ENCODE measurements at regions not wholly inside any gene's neighbourhood (a gene's known extent, or its start where the extent isn't known, plus 50 kb on each side); places are given as distances from the start of the nearest gene placed in this dataset.

- Histone ChIP-seq H3K27me3 (ENCODE audit: control insufficient read depth, insufficient read depth, low read length) (no peaks in the 10 kb centered on the region), H3K4me1 (ENCODE audit: control insufficient read depth, insufficient read depth, low read length) (peaks cover 9% of the 10 kb centered on the region)
Measured at GRCh38 chr2:144704709-144705095, 184.8 kb upstream of the ZEB2 start.

GRCh38 chr2:144703852-144704708, 184.2 kb upstream of the ZEB2 start:
- Histone ChIP-seq H3K27me3 (ENCODE audit: control insufficient read depth, insufficient read depth, low read length) (no peaks in the 10 kb centered on the region), H3K4me1 (ENCODE audit: control insufficient read depth, insufficient read depth, low read length) (peaks cover 9% of the 10 kb centered on the region), H3K4me2 (ENCODE audit: low read length) (no peak overlapping the region), H3K9ac (ENCODE audit: low read depth, low read length) (no peak overlapping the region), H3K36me3 (ENCODE audit: insufficient read depth, low read length) (no peaks in the 10 kb centered on the region), H3K4me3 (ENCODE audit: low read length) (no peak overlapping the region), H3K9me3 (replicated peaks; ENCODE audit: low read length) (no peaks in the 10 kb centered on the region)

More at GRCh38 chr2:144704709-144705095, 184.8 kb upstream of the ZEB2 start:
- Histone ChIP-seq H3K9ac (ENCODE audit: low read depth, low read length) (no peak overlapping the region), H3K9me3 (replicated peaks; ENCODE audit: low read length) (no peaks in the 10 kb centered on the region), H3K4me3 (ENCODE audit: low read length) (no peak overlapping the region), H3K4me2 (ENCODE audit: low read length) (no peak overlapping the region), H3K36me3 (ENCODE audit: insufficient read depth, low read length) (no peaks in the 10 kb centered on the region)

- H3K9ac ChIP-seq (ENCODE audit: low read depth, low read length): no peak overlapping the region
- no peak overlapping the region for H3K4me3 ChIP-seq (ENCODE audit: low read length)
- H3K27me3 ChIP-seq (ENCODE audit: control insufficient read depth, insufficient read depth, low read length): no peaks in the 10 kb centered on the region
- peaks cover 9% of the 10 kb centered on the region for H3K4me1 ChIP-seq (ENCODE audit: control insufficient read depth, insufficient read depth, low read length)
- H3K4me2 ChIP-seq (ENCODE audit: low read length): no peak overlapping the region
- no peaks in the 10 kb centered on the region for H3K9me3 ChIP-seq (replicated peaks; ENCODE audit: low read length)
- H3K36me3 ChIP-seq (ENCODE audit: insufficient read depth, low read length): no peaks in the 10 kb centered on the region
Measured at GRCh38 chr2:144702051-144702450, 182.1 kb upstream of the ZEB2 start.

- H3K27me3 ChIP-seq (ENCODE audit: control insufficient read depth, insufficient read depth, low read length): no peaks in the 10 kb centered on the region
- H3K4me3 ChIP-seq (ENCODE audit: low read length): no peak overlapping the region
- no peaks in the 10 kb centered on the region for H3K36me3 ChIP-seq (ENCODE audit: insufficient read depth, low read length)
- H3K4me1 ChIP-seq (ENCODE audit: control insufficient read depth, insufficient read depth, low read length): peaks cover 9% of the 10 kb centered on the region
- H3K9ac ChIP-seq (ENCODE audit: low read depth, low read length): no peak overlapping the region
- H3K9me3 ChIP-seq (replicated peaks; ENCODE audit: low read length): no peaks in the 10 kb centered on the region
- H3K4me2 ChIP-seq (ENCODE audit: low read length): no peak overlapping the region
Measured at GRCh38 chr2:144701259-144701658, 181.3 kb upstream of the ZEB2 start.

GRCh38 chr2:144698156-144698555, 178.2 kb upstream of the ZEB2 start:
- H3K4me2 ChIP-seq (ENCODE audit: low read length): no peak overlapping the region
- no peaks in the 10 kb centered on the region for H3K36me3 ChIP-seq (ENCODE audit: insufficient read depth, low read length)
- H3K9me3 ChIP-seq (replicated peaks; ENCODE audit: low read length): no peaks in the 10 kb centered on the region
- H3K9ac ChIP-seq (ENCODE audit: low read depth, low read length): no peak overlapping the region
- no peaks in the 10 kb centered on the region for H3K27me3 ChIP-seq (ENCODE audit: control insufficient read depth, insufficient read depth, low read length)
- no peak overlapping the region for H3K4me3 ChIP-seq (ENCODE audit: low read length)
- H3K4me1 ChIP-seq (ENCODE audit: control insufficient read depth, insufficient read depth, low read length): no peaks in the 10 kb centered on the region

- no peaks in the 10 kb centered on the region for H3K4me1 ChIP-seq (ENCODE audit: control insufficient read depth, insufficient read depth, low read length)
Measured at GRCh38 chr2:144695657-144696056, 175.7 kb upstream of the ZEB2 start.

GRCh38 chr2:144694456-144694855, 174.5 kb upstream of the ZEB2 start:
- Histone ChIP-seq H3K9me3 (replicated peaks; ENCODE audit: low read length) (no peaks in the 10 kb centered on the region), H3K4me1 (ENCODE audit: control insufficient read depth, insufficient read depth, low read length) (no peaks in the 10 kb centered on the region), H3K27me3 (ENCODE audit: control insufficient read depth, insufficient read depth, low read length) (no peaks in the 10 kb centered on the region), H3K9ac (ENCODE audit: low read depth, low read length) (no peak overlapping the region), H3K4me2 (ENCODE audit: low read length) (no peak overlapping the region), H3K36me3 (ENCODE audit: insufficient read depth, low read length) (no peaks in the 10 kb centered on the region), H3K4me3 (ENCODE audit: low read length) (no peak overlapping the region)

More at GRCh38 chr2:144695657-144696056, 175.7 kb upstream of the ZEB2 start:
- H3K9ac ChIP-seq (ENCODE audit: low read depth, low read length): no peak overlapping the region
- H3K27me3 ChIP-seq (ENCODE audit: control insufficient read depth, insufficient read depth, low read length): no peaks in the 10 kb centered on the region
- no peak overlapping the region for H3K4me3 ChIP-seq (ENCODE audit: low read length)
- H3K4me2 ChIP-seq (ENCODE audit: low read length): no peak overlapping the region
- no peaks in the 10 kb centered on the region for H3K9me3 ChIP-seq (replicated peaks; ENCODE audit: low read length)
- H3K36me3 ChIP-seq (ENCODE audit: insufficient read depth, low read length): no peaks in the 10 kb centered on the region

- no peak overlapping the region for H3K9ac ChIP-seq (ENCODE audit: low read depth, low read length)
- no peaks in the 10 kb centered on the region for H3K4me1 ChIP-seq (ENCODE audit: control insufficient read depth, insufficient read depth, low read length)
Measured at GRCh38 chr2:144693179-144693578, 173.3 kb upstream of the ZEB2 start.

GRCh38 chr2:144692661-144693060, 172.7 kb upstream of the ZEB2 start:
- Histone ChIP-seq H3K4me2 (ENCODE audit: low read length) (no peak overlapping the region), H3K36me3 (ENCODE audit: insufficient read depth, low read length) (no peaks in the 10 kb centered on the region), H3K4me1 (ENCODE audit: control insufficient read depth, insufficient read depth, low read length) (no peaks in the 10 kb centered on the region), H3K4me3 (ENCODE audit: low read length) (no peak overlapping the region), H3K9ac (ENCODE audit: low read depth, low read length) (no peak overlapping the region), H3K9me3 (replicated peaks; ENCODE audit: low read length) (no peaks in the 10 kb centered on the region), H3K27me3 (ENCODE audit: control insufficient read depth, insufficient read depth, low read length) (no peaks in the 10 kb centered on the region)

More at GRCh38 chr2:144693179-144693578, 173.3 kb upstream of the ZEB2 start:
- no peak overlapping the region for H3K4me2 ChIP-seq (ENCODE audit: low read length)
- no peaks in the 10 kb centered on the region for H3K9me3 ChIP-seq (replicated peaks; ENCODE audit: low read length)
- H3K4me3 ChIP-seq (ENCODE audit: low read length): no peak overlapping the region
- no peaks in the 10 kb centered on the region for H3K27me3 ChIP-seq (ENCODE audit: control insufficient read depth, insufficient read depth, low read length)
- no peaks in the 10 kb centered on the region for H3K36me3 ChIP-seq (ENCODE audit: insufficient read depth, low read length)

GRCh38 chr2:144690771-144691170, 170.9 kb upstream of the ZEB2 start:
- Histone ChIP-seq H3K4me3 (ENCODE audit: low read length) (no peak overlapping the region), H3K4me1 (ENCODE audit: control insufficient read depth, insufficient read depth, low read length) (no peaks in the 10 kb centered on the region), H3K27me3 (ENCODE audit: control insufficient read depth, insufficient read depth, low read length) (no peaks in the 10 kb centered on the region), H3K9ac (ENCODE audit: low read depth, low read length) (no peak overlapping the region), H3K36me3 (ENCODE audit: insufficient read depth, low read length) (no peaks in the 10 kb centered on the region), H3K9me3 (replicated peaks; ENCODE audit: low read length) (no peaks in the 10 kb centered on the region), H3K4me2 (ENCODE audit: low read length) (no peak overlapping the region)

GRCh38 chr2:144686518-144687215, 166.7 kb upstream of the ZEB2 start:
- Histone ChIP-seq H3K4me2 (ENCODE audit: low read length) (no peak overlapping the region), H3K9ac (ENCODE audit: low read depth, low read length) (no peak overlapping the region), H3K4me3 (ENCODE audit: low read length) (no peak overlapping the region), H3K36me3 (ENCODE audit: insufficient read depth, low read length) (no peaks in the 10 kb centered on the region), H3K4me1 (ENCODE audit: control insufficient read depth, insufficient read depth, low read length) (no peaks in the 10 kb centered on the region), H3K27me3 (ENCODE audit: control insufficient read depth, insufficient read depth, low read length) (no peaks in the 10 kb centered on the region), H3K9me3 (replicated peaks; ENCODE audit: low read length) (no peaks in the 10 kb centered on the region)

Measured in skeletal muscle satellite cell (primary cell).